Trophoblast cell (in vitro differentiated cells and primary cell): ENCODE measurements at regions not wholly inside any gene's neighbourhood (a gene's known extent, or its start where the extent isn't known, plus 50 kb on each side); places are given as distances from the start of the nearest gene placed in this dataset.

Experiments used
- DNase-seq, 2 donors: peaks; one replicate each; pipeline ENCODE4 v3.0.0-alpha.2; 2016
- H2AFZ ChIP-seq: 2 replicates; pipeline ENCODE4 v1.6.1; 2013; ENCODE audit warnings: low read length, moderate library complexity, mild to moderate bottlenecking; ENCODE audit not compliant: insufficient read depth, poor library complexity
- H2AK5ac ChIP-seq: 2 replicates; pipeline ENCODE4 v1.6.1; 2013; ENCODE audit warnings: mild to moderate bottlenecking, low read length
- H2BK120ac ChIP-seq: 2 replicates; pipeline ENCODE4 v1.6.1; 2013; ENCODE audit warnings: low read length, mild to moderate bottlenecking, moderate library complexity; ENCODE audit not compliant: insufficient read depth, poor library complexity
- H2BK12ac ChIP-seq: 2 replicates; pipeline ENCODE4 v1.6.1; 2013; ENCODE audit warnings: mild to moderate bottlenecking, low read length, moderate library complexity
- H2BK5ac ChIP-seq: 2 replicates; pipeline ENCODE4 v1.6.1; 2013; ENCODE audit warnings: low read length, low read depth, moderate library complexity, mild to moderate bottlenecking; ENCODE audit not compliant: poor library complexity
- H3K14ac ChIP-seq: 2 replicates; pipeline ENCODE4 v1.6.1; 2013; ENCODE audit warnings: mild to moderate bottlenecking, low read length
- H3K18ac ChIP-seq: 2 replicates; pipeline ENCODE4 v1.6.1; 2013; ENCODE audit warnings: mild to moderate bottlenecking, low read length
- H3K23ac ChIP-seq: 2 replicates; pipeline ENCODE4 v1.6.1; 2013; ENCODE audit warnings: low read length
- H3K27ac ChIP-seq: 2 replicates; pipeline ENCODE4 v1.5.1; 2013; ENCODE audit warnings: low read depth, mild to moderate bottlenecking, inconsistent platforms, low read length, moderate library complexity
- H3K27me3 ChIP-seq: 2 replicates; pipeline ENCODE4 v1.6.1; 2013; ENCODE audit warnings: inconsistent platforms, mild to moderate bottlenecking, low read length, moderate library complexity; ENCODE audit not compliant: insufficient read depth
- H3K36me3 ChIP-seq, 2 experiments: 1 replicate in 1 of 2; 2 replicates in 1 of 2; pipeline ENCODE4 v1.6.1; 2013; ENCODE audit warnings: low read length in 2 of 2, mild to moderate bottlenecking in 2 of 2, moderate library complexity in 1 of 2; ENCODE audit not compliant: insufficient read depth in 2 of 2, control insufficient read depth in 1 of 2
- H3K4ac ChIP-seq: 2 replicates; pipeline ENCODE4 v1.6.1; 2013; ENCODE audit warnings: low read depth, mild to moderate bottlenecking, low read length, moderate library complexity
- H3K4me1 ChIP-seq, 2 experiments: 1 replicate in 1 of 2; 2 replicates in 1 of 2; pipeline ENCODE4 v1.6.1; 2013; ENCODE audit warnings: low read length in 2 of 2, mild to moderate bottlenecking in 2 of 2, moderate library complexity in 1 of 2; ENCODE audit not compliant: insufficient read depth in 2 of 2, control insufficient read depth in 1 of 2
- H3K4me2 ChIP-seq: 2 replicates; pipeline ENCODE4 v1.6.1; 2013; ENCODE audit warnings: inconsistent platforms, mild to moderate bottlenecking, low read length, moderate library complexity
- H3K4me3 ChIP-seq: 2 replicates; pipeline ENCODE4 v1.5.1; 2013; ENCODE audit warnings: mild to moderate bottlenecking, low read depth, low read length, inconsistent platforms
- H3K79me1 ChIP-seq: one replicate; pipeline ENCODE4 v1.6.1; 2013; ENCODE audit warnings: low read length
- H3K79me2 ChIP-seq: 2 replicates; pipeline ENCODE4 v1.6.1; 2013; ENCODE audit warnings: low read length, mild to moderate bottlenecking; ENCODE audit not compliant: control insufficient read depth, insufficient read depth, poor library complexity
- H3K9ac ChIP-seq: 2 replicates; pipeline ENCODE4 v1.6.1; 2013; ENCODE audit warnings: mild to moderate bottlenecking, low read length
- H3K9me3 ChIP-seq: 2 replicates; pipeline ENCODE4 v1.6.1; 2013; ENCODE audit warnings: low read depth, mild to moderate bottlenecking, control low read depth, inconsistent platforms, low read length; ENCODE audit not compliant: insufficient read depth
- H4K12ac ChIP-seq: 2 replicates; pipeline ENCODE4 v1.6.1; 2013; ENCODE audit warnings: low read depth, mild to moderate bottlenecking, low read length, moderate library complexity
- H4K8ac ChIP-seq: 2 replicates; pipeline ENCODE4 v1.6.1; 2013; ENCODE audit warnings: low read depth, mild to moderate bottlenecking, low read length, moderate library complexity
- H4K91ac ChIP-seq: one replicate; pipeline ENCODE4 v1.6.1; 2013; ENCODE audit warnings: low read depth, mild to moderate bottlenecking, low read length, moderate library complexity
- WGBS: extraction: QIAGEN DNeasy Blood & Tissue Kit; methylation state at CpG from one replicate; pipeline ENCODE4 v1.1.7; 2013; ENCODE audit warnings: missing lambda C conversion rate; ENCODE audit not compliant: insufficient read length, insufficient coverage; ENCODE audit errors: extremely low coverage; 5-methylcytosine and 5-hydroxymethylcytosine counted together

GRCh38 chr10:71161425-71161824 is 50.9 kb upstream of the UNC5B start:
- Histone ChIP-seq H3K79me2 (no peaks in the 10 kb centered on the region), H3K4me3 (no peak overlapping the region), H3K9ac (no peak overlapping the region), H3K4ac (no peak overlapping the region), H2BK120ac (no peak overlapping the region), H2BK5ac (no peak overlapping the region), H3K9me3 (no peaks in the 10 kb centered on the region), H4K8ac (no peak overlapping the region), H3K14ac (no peak overlapping the region), H2AFZ (no peak overlapping the region), H4K12ac (no peak overlapping the region), H2BK12ac (no peak overlapping the region), H3K4me2 (no peak overlapping the region), H4K91ac (no peak overlapping the region), H3K27ac (no peak overlapping the region), H2AK5ac (no peak overlapping the region), H3K23ac (no peak overlapping the region), H3K4me1 (peaks cover 6 to 16% of the 10 kb centered on the region in 2 experiments), H3K27me3 (no peaks in the 10 kb centered on the region), H3K36me3 (no peaks in the 10 kb centered on the region), H3K18ac (no peak overlapping the region), H3K79me1 (no peaks in the 10 kb centered on the region)
- no peak for DNase-seq
- no CpG with 5 or more reads among the region's 4 CpGs for WGBS
